ENCODE measurements at regions not wholly inside any gene's neighbourhood (a gene's known extent, or its start where the extent isn't known, plus 50 kb on each side); places are given as distances from the start of the nearest gene placed in this dataset.

DNA sequence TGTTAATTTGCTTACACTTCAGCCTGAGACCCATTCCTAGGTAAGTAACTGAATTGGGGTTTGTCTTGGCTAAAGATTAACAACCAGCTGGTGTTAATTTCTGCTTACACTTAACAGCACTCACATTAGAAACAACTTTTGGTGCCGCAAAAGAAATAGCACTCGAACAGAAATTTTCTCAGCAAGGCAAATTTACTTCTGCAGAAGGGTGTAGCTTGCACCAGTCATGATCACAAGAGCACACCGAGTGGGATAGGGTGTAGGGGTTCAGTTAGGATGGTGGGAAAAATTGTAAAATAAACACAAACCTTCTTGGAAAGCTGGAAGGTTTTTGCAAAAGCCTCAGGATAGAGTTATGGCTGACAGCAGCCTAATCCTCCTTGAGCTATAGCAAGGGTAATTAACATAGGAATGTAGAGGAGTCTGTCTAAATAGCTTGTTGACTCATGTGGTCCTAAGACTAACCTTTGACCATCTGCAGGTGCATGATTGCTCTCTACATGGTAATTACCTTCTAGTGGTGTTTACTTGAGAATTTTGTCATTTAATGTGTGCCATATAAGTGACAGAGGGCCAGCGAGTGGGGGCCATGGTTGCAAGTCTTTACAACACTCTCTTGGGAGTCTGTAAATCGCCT, 67.8 kb upstream of the CDK13 start:
- DNase-seq (ENCODE audit: low read depth in 4 of 6, low spot score in 6 of 6): no peak
- Histone ChIP-seq H3K27me3 (ENCODE audit: control insufficient read depth, insufficient read depth, low read length) (no peaks in the 10 kb centered on the region), H3K9me3 (ENCODE audit: control insufficient read depth, insufficient read depth, low read length) (no peaks in the 10 kb centered on the region), H3K27ac (ENCODE audit: low read depth, low read length) (no peak overlapping the region), H3K4me3 (ENCODE audit: low read depth, low read length) (no peak overlapping the region), H3K4me1 (ENCODE audit: control insufficient read depth, insufficient read depth, low read length) (no peaks in the 10 kb centered on the region), H3K36me3 (ENCODE audit: control insufficient read depth, insufficient read depth, low read length) (no peaks in the 10 kb centered on the region)
- WGBS (ENCODE audit: insufficient coverage): 83% methylated on average over 2 of the region's 5 CpGs

DNA sequence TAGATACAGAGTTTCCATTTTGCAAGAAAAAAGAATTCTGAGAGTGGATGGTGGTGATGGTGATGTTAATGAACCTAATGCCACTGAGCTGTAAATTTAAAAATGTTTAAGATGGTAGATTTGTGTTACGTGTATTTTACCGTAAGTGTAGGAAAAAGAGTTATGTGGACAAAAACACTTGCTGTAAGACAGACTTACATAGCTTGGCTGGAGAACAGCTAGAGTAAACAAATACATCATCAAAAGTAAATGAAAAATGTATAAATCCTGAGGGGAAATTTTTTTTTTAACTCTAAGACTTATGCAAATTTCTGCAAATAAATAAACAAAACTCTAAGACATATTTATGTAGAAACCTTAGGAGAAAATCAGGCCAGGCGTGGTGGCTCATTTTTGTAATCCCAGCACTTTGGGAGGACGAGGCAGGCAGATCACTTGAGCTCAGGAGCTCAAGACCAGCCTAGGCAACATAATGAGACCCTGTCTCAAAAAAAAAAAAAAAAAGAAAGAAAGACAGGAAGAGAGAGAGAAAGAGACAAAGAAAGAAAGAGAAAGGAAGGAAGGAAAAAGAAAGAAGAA, 66.2 kb upstream of the CDK13 start:
- Histone ChIP-seq H3K9me3 (ENCODE audit: control insufficient read depth, insufficient read depth, low read length) (no peaks in the 10 kb centered on the region), H3K4me1 (ENCODE audit: control insufficient read depth, insufficient read depth, low read length) (no peaks in the 10 kb centered on the region), H3K27me3 (ENCODE audit: control insufficient read depth, insufficient read depth, low read length) (no peaks in the 10 kb centered on the region), H3K36me3 (ENCODE audit: control insufficient read depth, insufficient read depth, low read length) (no peaks in the 10 kb centered on the region), H3K27ac (ENCODE audit: low read depth, low read length) (no peak overlapping the region), H3K4me3 (ENCODE audit: low read depth, low read length) (no peak overlapping the region)
- no peak for DNase-seq (ENCODE audit: low read depth in 4 of 6, low spot score in 6 of 6)
- WGBS (ENCODE audit: insufficient coverage): 100% methylated on average over 1 of the region's 4 CpGs

DNA sequence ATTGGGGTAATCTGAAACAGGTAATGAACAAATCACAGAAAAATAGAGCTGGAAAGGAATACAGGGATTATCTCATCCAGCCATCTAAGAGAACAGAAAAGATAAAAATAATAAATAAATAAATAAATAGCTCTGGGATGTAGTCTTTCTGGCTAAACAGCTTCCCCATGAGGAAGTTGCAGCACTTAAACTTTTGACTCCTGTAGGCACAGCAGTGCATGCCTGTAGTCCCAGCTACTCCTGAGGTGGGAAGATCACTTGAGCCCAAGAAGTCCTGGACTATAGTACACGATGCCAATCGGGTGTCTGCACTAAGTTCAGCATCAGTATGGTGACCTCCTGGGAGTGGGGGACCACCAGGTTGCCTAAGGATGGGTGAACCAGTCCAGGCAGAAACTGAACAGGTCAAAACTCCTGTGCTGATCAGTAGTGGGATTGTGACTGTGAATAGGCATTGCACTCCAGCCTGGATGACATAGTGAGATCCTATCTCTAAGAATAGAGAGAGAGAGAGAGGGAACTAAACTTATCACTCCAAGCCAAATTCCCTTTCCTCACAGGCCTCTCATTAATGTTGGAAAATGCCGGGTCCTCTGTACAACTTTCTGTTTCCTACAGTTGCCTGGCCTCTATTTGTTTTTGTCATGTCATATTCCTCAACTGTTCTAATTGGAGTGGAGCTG, 61.7 kb upstream of the CDK13 start:
- no peaks in the 10 kb centered on the region for H3K4me1 ChIP-seq (ENCODE audit: control insufficient read depth, insufficient read depth, low read length)
- H3K9me3 ChIP-seq (ENCODE audit: control insufficient read depth, insufficient read depth, low read length): no peaks in the 10 kb centered on the region
- H3K27me3 ChIP-seq (ENCODE audit: control insufficient read depth, insufficient read depth, low read length): no peaks in the 10 kb centered on the region
- H3K27ac ChIP-seq (ENCODE audit: low read depth, low read length): no peak overlapping the region
- H3K36me3 ChIP-seq (ENCODE audit: control insufficient read depth, insufficient read depth, low read length): no peaks in the 10 kb centered on the region
- 87% methylated on average over 2 of the region's 3 CpGs for WGBS (ENCODE audit: insufficient coverage)
- DNase-seq (ENCODE audit: low read depth in 4 of 6, low spot score in 6 of 6): no peak
- H3K4me3 ChIP-seq (ENCODE audit: low read depth, low read length): no peak overlapping the region

GRCh38 chr7:39890411-39890810, 59.6 kb upstream of the CDK13 start:
- DNase-seq (ENCODE audit: low read depth in 4 of 6, low spot score in 6 of 6): no peak
- Histone ChIP-seq H3K4me3 (ENCODE audit: low read depth, low read length) (no peak overlapping the region), H3K4me1 (ENCODE audit: control insufficient read depth, insufficient read depth, low read length) (no peaks in the 10 kb centered on the region), H3K9me3 (ENCODE audit: control insufficient read depth, insufficient read depth, low read length) (no peaks in the 10 kb centered on the region), H3K36me3 (ENCODE audit: control insufficient read depth, insufficient read depth, low read length) (no peaks in the 10 kb centered on the region), H3K27me3 (ENCODE audit: control insufficient read depth, insufficient read depth, low read length) (no peaks in the 10 kb centered on the region), H3K27ac (ENCODE audit: low read depth, low read length) (no peak overlapping the region)
- 92% methylated on average over 4 of the region's 4 CpGs for WGBS (ENCODE audit: insufficient coverage)

DNA sequence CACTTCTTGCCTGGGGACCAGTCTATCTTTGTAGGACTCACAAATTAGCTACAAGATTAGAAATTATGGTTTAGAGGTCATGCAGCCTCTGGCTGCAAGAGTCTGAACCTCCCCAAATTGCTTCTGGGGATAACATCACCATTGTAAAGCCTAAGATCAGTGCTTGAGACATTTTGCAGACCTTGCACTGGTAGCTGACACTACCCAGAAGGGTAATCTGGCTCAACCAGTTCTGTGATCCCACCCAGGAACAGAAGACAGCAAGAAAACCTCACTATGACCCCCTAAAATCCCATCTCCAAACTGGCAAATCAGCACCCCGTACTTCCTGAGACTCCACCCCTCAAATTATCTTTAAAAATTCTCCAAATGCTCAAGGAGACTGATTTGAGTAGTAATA, 58.2 kb upstream of the CDK13 start:
- no peak for DNase-seq (ENCODE audit: low read depth in 4 of 6, low spot score in 6 of 6)
- Histone ChIP-seq H3K36me3 (ENCODE audit: control insufficient read depth, insufficient read depth, low read length) (no peaks in the 10 kb centered on the region), H3K9me3 (ENCODE audit: control insufficient read depth, insufficient read depth, low read length) (no peaks in the 10 kb centered on the region), H3K27me3 (ENCODE audit: control insufficient read depth, insufficient read depth, low read length) (no peaks in the 10 kb centered on the region), H3K27ac (ENCODE audit: low read depth, low read length) (no peak overlapping the region), H3K4me3 (ENCODE audit: low read depth, low read length) (no peak overlapping the region), H3K4me1 (ENCODE audit: control insufficient read depth, insufficient read depth, low read length) (peaks cover 4% of the 10 kb centered on the region)
- no CpG with 5 or more reads among the region's 1 CpG for WGBS (ENCODE audit: insufficient coverage)

DNA sequence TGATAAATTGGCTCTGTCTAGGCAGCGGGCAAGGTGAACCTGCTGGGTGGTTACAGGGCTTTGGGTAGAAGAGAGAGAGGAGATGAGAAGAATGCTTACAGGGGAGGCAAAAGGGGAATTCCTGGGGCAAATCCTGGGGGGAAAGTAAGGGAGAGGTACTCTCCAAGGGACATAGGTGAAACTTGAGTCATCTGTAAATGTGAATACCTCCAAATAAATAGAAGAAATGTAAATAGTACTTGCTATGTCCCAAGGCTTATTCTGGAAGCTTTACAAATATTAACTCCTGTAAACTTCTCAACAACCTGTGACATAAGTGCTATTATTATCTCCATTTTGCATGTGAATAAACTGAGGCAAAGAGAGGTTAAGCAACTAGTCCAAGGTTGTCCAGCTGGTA, 57.7 kb upstream of the CDK13 start:
- Histone ChIP-seq H3K9me3 (ENCODE audit: control insufficient read depth, insufficient read depth, low read length) (no peaks in the 10 kb centered on the region), H3K4me3 (ENCODE audit: low read depth, low read length) (no peak overlapping the region), H3K4me1 (ENCODE audit: control insufficient read depth, insufficient read depth, low read length) (peaks cover 4% of the 10 kb centered on the region), H3K36me3 (ENCODE audit: control insufficient read depth, insufficient read depth, low read length) (no peaks in the 10 kb centered on the region), H3K27ac (ENCODE audit: low read depth, low read length) (no peak overlapping the region), H3K27me3 (ENCODE audit: control insufficient read depth, insufficient read depth, low read length) (no peaks in the 10 kb centered on the region)
- WGBS (ENCODE audit: insufficient coverage): 60% methylated on average over 1 of the region's 1 CpG
- DNase-seq (ENCODE audit: low read depth in 4 of 6, low spot score in 6 of 6): no peak

DNA sequence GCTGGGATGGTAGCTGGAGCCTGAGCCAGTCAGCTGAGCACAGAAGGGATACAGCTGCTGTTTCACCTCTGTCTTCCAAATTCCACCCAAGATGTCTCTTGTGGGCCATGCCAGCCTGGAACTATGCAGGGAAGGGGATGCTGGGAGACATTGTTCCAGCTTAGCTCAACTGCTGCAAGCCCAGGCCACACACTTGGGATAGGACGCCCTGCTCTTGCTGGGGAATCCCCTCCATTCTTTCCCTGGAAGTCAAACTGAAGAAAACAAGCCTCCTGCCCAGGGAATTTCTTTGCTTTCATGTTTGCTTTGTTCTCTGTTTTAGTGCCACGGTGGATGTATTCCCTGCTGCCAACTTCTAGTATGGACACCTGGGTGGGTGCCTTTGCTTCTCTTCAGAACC, 55.2 kb upstream of the CDK13 start:
- Histone ChIP-seq H3K27me3 (ENCODE audit: control insufficient read depth, insufficient read depth, low read length) (no peaks in the 10 kb centered on the region), H3K36me3 (ENCODE audit: control insufficient read depth, insufficient read depth, low read length) (no peaks in the 10 kb centered on the region), H3K4me1 (ENCODE audit: control insufficient read depth, insufficient read depth, low read length) (peaks cover 4% of the 10 kb centered on the region), H3K9me3 (ENCODE audit: control insufficient read depth, insufficient read depth, low read length) (no peaks in the 10 kb centered on the region), H3K4me3 (ENCODE audit: low read depth, low read length) (no peak overlapping the region), H3K27ac (ENCODE audit: low read depth, low read length) (no peak overlapping the region)
- no peak for DNase-seq (ENCODE audit: low read depth in 4 of 6, low spot score in 6 of 6)
- WGBS (ENCODE audit: insufficient coverage): 63% methylated on average over 2 of the region's 2 CpGs

GRCh38 chr7:39896840-39897239, 53.2 kb upstream of the CDK13 start:
- no CpG with 5 or more reads among the region's 9 CpGs for WGBS (ENCODE audit: insufficient coverage)
- peaks cover 4% of the 10 kb centered on the region for H3K4me1 ChIP-seq (ENCODE audit: control insufficient read depth, insufficient read depth, low read length)
- no peak overlapping the region for H3K4me3 ChIP-seq (ENCODE audit: low read depth, low read length)
- no peak for DNase-seq (ENCODE audit: low read depth in 4 of 6, low spot score in 6 of 6)
- no peaks in the 10 kb centered on the region for H3K27me3 ChIP-seq (ENCODE audit: control insufficient read depth, insufficient read depth, low read length)
- H3K27ac ChIP-seq (ENCODE audit: low read depth, low read length): no peak overlapping the region
- no peaks in the 10 kb centered on the region for H3K9me3 ChIP-seq (ENCODE audit: control insufficient read depth, insufficient read depth, low read length)
- no peaks in the 10 kb centered on the region for H3K36me3 ChIP-seq (ENCODE audit: control insufficient read depth, insufficient read depth, low read length)

DNA sequence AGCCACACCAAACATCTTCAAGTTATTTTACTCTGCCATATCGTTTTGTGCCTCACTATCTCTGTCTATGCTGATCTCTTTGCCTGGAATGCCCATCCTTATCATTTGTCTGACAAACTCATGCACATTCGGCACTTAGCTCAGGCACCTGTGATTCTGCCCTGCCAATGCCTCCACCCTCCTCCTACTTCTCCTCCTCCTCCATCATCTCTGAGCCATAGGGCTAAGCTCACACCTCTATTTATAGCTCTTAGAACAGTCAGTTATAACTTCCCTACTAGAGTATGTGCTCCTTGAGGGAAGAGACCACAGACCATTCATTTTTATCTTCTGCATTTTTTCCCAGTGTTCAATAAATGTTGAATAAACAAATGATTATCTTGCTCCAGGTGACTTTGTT, 51.2 kb upstream of the CDK13 start:
- peaks cover 4% of the 10 kb centered on the region for H3K4me1 ChIP-seq (ENCODE audit: control insufficient read depth, insufficient read depth, low read length)
- no peak overlapping the region for H3K4me3 ChIP-seq (ENCODE audit: low read depth, low read length)
- DNase-seq (ENCODE audit: low read depth in 4 of 6, low spot score in 6 of 6): no peak
- H3K27me3 ChIP-seq (ENCODE audit: control insufficient read depth, insufficient read depth, low read length): no peaks in the 10 kb centered on the region
- H3K9me3 ChIP-seq (ENCODE audit: control insufficient read depth, insufficient read depth, low read length): no peaks in the 10 kb centered on the region
- no peaks in the 10 kb centered on the region for H3K36me3 ChIP-seq (ENCODE audit: control insufficient read depth, insufficient read depth, low read length)
- no peak overlapping the region for H3K27ac ChIP-seq (ENCODE audit: low read depth, low read length)
- WGBS (ENCODE audit: insufficient coverage): 46% methylated on average over 2 of the region's 2 CpGs
